Gastroesophageal sphincter (tissue), 4 donors: ENCODE measurements at regions not wholly inside any gene's neighbourhood (a gene's known extent, or its start where the extent isn't known, plus 50 kb on each side); places are given as distances from the start of the nearest gene placed in this dataset.

Experiments
- ATAC-seq: fragments of 150-250 bp; one replicate; pipeline ENCODE4 v1.9.1; 2016; ENCODE audit warnings: mild to moderate bottlenecking, moderate library complexity
- H3K27ac ChIP-seq, 4 donors: fragments of 200-600 bp; sonication (generic) in 3 of 4; 1 replicate in 3 of 4; 2 replicates in 1 of 4; pipeline ENCODE4 v1.5.1; 2016 to 2019
- H3K27me3 ChIP-seq: fragments of 200-600 bp; sonication (generic); one replicate; pipeline ENCODE4 v1.5.1; 2019
- H3K36me3 ChIP-seq, 2 donors: fragments of 200-600 bp; sonication (generic); one replicate each; pipeline ENCODE4 v1.5.1; 2019; ENCODE audit warnings: control low read depth in 1 of 2
- H3K4me1 ChIP-seq, 3 donors: fragments of 200-600 bp; sonication (generic); 1 replicate in 2 of 3; 2 replicates in 1 of 3; pipeline ENCODE4 v1.5.1; 2016 to 2019; ENCODE audit warnings: control low read depth in 2 of 3
- H3K4me3 ChIP-seq, 2 donors: fragments of 200-600 bp; sonication (generic); one replicate each; pipeline ENCODE4 v1.5.1; 2019; ENCODE audit warnings: mild to moderate bottlenecking in 1 of 2, moderate library complexity in 1 of 2
- H3K9me3 ChIP-seq, 3 donors: fragments of 200-600 bp; sonication (generic); one replicate each; pipeline ENCODE4 v1.5.1; 2017 to 2019; ENCODE audit warnings: control low read depth in 2 of 3
- EP300 ChIP-seq: sonication (generic); formaldehyde crosslinking; IDR thresholded peaks from one replicate; pipeline ENCODE4 v1.6.1; 2017; ENCODE audit warnings: antibody characterized with exemption, mild to moderate bottlenecking
- POLR2A ChIP-seq, 2 donors: fragments of 450-650 bp; IDR thresholded peaks; one replicate each; pipeline ENCODE4 v1.6.1; 2017; ENCODE audit warnings: antibody characterized with exemption in 2 of 2, mild to moderate bottlenecking in 2 of 2, moderate library complexity in 1 of 2
- POLR2AphosphoS5 ChIP-seq: sonication (generic); formaldehyde crosslinking; IDR thresholded peaks from one replicate; pipeline ENCODE4 v1.6.1; 2017; ENCODE audit warnings: antibody characterized with exemption
- WGBS, 2 donors: methylation state at CpG; one replicate each; pipeline ENCODE4 v1.1.5; 2018; ENCODE audit warnings: low coverage in 1 of 2; 5-methylcytosine and 5-hydroxymethylcytosine counted together
- TF ChIP-seq, protein P1 (sequence below), 4 experiments: fragments of 200-600 bp in 2 of 4; fragments of 450-650 bp in 2 of 4; sonication (generic) in 1 of 4; IDR thresholded peaks; one replicate each; pipeline ENCODE4 v1.5.1; 2017 to 2019; ENCODE audit warnings: antibody characterized with exemption in 4 of 4, mild to moderate bottlenecking in 2 of 4, moderate library complexity in 2 of 4

DNA sequence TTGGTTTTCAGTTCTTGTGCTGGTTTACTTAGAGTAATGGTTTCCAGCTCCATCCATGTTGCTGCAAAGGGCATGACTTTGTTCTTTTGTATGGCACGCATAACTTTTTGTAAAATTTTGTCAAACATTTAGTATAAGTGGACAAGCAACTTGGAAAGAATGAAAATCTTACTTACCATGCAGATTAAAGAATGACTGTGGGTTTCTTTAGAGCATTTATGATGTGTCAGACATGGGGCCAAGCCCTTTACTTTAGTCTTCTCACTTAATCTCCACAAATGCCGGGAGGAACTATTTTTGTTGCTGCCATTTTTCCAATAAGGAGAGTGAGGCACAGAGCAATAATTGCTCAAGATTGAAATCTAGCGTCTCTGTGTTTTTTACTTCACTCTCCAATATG, 652.5 kb upstream of the TBX3 start:
- TF ChIP-seq POLR2A (IDR thresholded peaks at IDR 0.05) (no peak), POLR2AphosphoS5 (no peak), EP300 (no peak)
- TF ChIP-seq, protein P1, sequence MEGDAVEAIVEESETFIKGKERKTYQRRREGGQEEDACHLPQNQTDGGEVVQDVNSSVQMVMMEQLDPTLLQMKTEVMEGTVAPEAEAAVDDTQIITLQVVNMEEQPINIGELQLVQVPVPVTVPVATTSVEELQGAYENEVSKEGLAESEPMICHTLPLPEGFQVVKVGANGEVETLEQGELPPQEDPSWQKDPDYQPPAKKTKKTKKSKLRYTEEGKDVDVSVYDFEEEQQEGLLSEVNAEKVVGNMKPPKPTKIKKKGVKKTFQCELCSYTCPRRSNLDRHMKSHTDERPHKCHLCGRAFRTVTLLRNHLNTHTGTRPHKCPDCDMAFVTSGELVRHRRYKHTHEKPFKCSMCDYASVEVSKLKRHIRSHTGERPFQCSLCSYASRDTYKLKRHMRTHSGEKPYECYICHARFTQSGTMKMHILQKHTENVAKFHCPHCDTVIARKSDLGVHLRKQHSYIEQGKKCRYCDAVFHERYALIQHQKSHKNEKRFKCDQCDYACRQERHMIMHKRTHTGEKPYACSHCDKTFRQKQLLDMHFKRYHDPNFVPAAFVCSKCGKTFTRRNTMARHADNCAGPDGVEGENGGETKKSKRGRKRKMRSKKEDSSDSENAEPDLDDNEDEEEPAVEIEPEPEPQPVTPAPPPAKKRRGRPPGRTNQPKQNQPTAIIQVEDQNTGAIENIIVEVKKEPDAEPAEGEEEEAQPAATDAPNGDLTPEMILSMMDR (IDR thresholded peaks at IDR 0.05), result no peak
- no peaks in the 10 kb centered on the region for H3K36me3 ChIP-seq
- no peak overlapping the region for H3K4me3 ChIP-seq
- 79 to 85% methylated on average over 3 of the region's 3 CpGs for WGBS, 2 donors
- no peak overlapping the region for H3K27ac ChIP-seq
- H3K9me3 ChIP-seq, result no peaks in the 10 kb centered on the region
- peaks cover 0 to 17% (median 6%) of the 10 kb centered on the region in 3 donors for H3K4me1 ChIP-seq
- H3K27me3 ChIP-seq, result peaks cover 5% of the 10 kb centered on the region
- ATAC-seq, result no peak

GRCh38 chr12:115335594-115335993, 651.6 kb upstream of the TBX3 start:
- Histone ChIP-seq H3K9me3 (no peaks in the 10 kb centered on the region), H3K4me1 (peaks cover 0 to 17% (median 6%) of the 10 kb centered on the region in 3 donors), H3K27ac (peak overlapping the region in 1 of 4 donors; percentile 4), H3K36me3 (no peaks in the 10 kb centered on the region), H3K27me3 (peaks cover 5% of the 10 kb centered on the region), H3K4me3 (no peak overlapping the region)
- TF ChIP-seq POLR2A (IDR thresholded peaks at IDR 0.05) (no peak), POLR2AphosphoS5 (no peak), EP300 (no peak)
- TF ChIP-seq, protein P1 (IDR thresholded peaks at IDR 0.05), result no peak
- ATAC-seq, result no peak
- WGBS, 2 donors, result 49 to 100% methylated on average over 1 to 3 of the region's 9 CpGs

DNA sequence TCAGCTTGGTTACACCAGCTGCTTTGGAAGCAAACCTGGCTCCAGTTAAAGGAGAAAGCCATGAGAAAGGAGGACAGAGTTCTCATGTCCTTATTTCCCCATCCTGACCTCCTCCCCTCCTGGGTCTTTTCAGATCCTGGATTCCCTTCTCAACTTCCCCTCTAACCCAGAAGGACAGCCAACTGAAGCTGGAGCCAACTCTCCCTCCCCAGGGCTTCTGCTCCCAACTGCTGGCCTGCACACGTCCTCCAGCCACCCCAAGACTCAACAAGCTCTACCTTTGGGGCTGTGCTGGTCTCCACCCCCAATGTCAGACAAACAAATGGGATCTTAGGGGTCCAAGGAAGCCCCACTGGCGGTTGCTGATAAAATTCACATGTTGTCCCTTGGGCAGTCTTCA, 651.1 kb upstream of the TBX3 start:
- ATAC-seq, result no peak
- H3K27me3 ChIP-seq, result peaks cover 5% of the 10 kb centered on the region
- H3K4me3 ChIP-seq, result no peak overlapping the region
- no peaks in the 10 kb centered on the region for H3K36me3 ChIP-seq
- TF ChIP-seq POLR2A (IDR thresholded peaks at IDR 0.05), result no peak
- no peak for TF ChIP-seq EP300
- TF ChIP-seq, protein P1 (IDR thresholded peaks at IDR 0.05), result no peak
- no peak for TF ChIP-seq POLR2AphosphoS5
- H3K27ac ChIP-seq, result peak overlapping the region in 1 of 4 donors; percentile 4
- 50 to 75% methylated on average over 1 to 2 of the region's 2 CpGs for WGBS, 2 donors
- no peaks in the 10 kb centered on the region for H3K9me3 ChIP-seq
- peaks cover 0 to 17% (median 6%) of the 10 kb centered on the region in 3 donors for H3K4me1 ChIP-seq

DNA sequence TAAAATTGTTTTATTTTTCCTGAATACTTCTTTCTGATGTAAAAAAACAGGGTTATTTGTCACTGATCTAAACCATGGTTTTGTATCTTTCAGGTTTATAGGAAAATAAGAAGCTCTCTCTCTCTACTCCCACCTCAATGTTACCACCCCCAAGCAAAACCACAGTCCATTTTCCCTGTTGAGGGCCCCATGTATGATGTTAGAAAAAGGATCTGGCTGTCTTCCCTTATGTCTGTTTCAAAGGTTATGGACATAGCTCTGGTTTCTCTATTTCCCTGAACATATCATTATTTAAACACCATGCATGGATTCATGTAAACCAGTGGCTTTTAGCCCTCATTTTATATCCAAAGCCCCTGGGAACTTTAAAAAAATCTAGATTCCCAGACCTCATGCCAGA, 649.0 kb upstream of the TBX3 start:
- Histone ChIP-seq H3K4me3 (no peak overlapping the region), H3K27ac (no peak overlapping the region), H3K36me3 (no peaks in the 10 kb centered on the region), H3K27me3 (peaks cover 5% of the 10 kb centered on the region), H3K4me1 (peaks cover 0 to 17% (median 6%) of the 10 kb centered on the region in 3 donors), H3K9me3 (no peaks in the 10 kb centered on the region)
- no peak for ATAC-seq
- TF ChIP-seq EP300, result no peak
- no peak for TF ChIP-seq POLR2AphosphoS5
- TF ChIP-seq, protein P1 (IDR thresholded peaks at IDR 0.05), result no peak
- TF ChIP-seq POLR2A (IDR thresholded peaks at IDR 0.05), result no peak

GRCh38 chr12:115325858-115326257, 641.9 kb upstream of the TBX3 start:
- H3K27me3 ChIP-seq, result no peaks in the 10 kb centered on the region
- no peak overlapping the region for H3K4me3 ChIP-seq
- no peak for ATAC-seq
- H3K9me3 ChIP-seq, result no peaks in the 10 kb centered on the region
- no peaks in the 10 kb centered on the region for H3K36me3 ChIP-seq
- WGBS, 2 donors, result 61% methylated on average over 3 of the region's 3 CpGs; no CpG with 5 or more reads in 1 of the 2 donors
- no peak overlapping the region for H3K27ac ChIP-seq
- TF ChIP-seq POLR2A (IDR thresholded peaks at IDR 0.05) (no peak), EP300 (no peak), POLR2AphosphoS5 (no peak)
- TF ChIP-seq, protein P1 (IDR thresholded peaks at IDR 0.05), result no peak
- H3K4me1 ChIP-seq, result peaks cover 0 to 10% (median 0%) of the 10 kb centered on the region in 3 donors
